ENCODE measurements at regions not wholly inside any gene's neighbourhood (a gene's known extent, or its start where the extent isn't known, plus 50 kb on each side); places are given as distances from the start of the nearest gene placed in this dataset.

DNA sequence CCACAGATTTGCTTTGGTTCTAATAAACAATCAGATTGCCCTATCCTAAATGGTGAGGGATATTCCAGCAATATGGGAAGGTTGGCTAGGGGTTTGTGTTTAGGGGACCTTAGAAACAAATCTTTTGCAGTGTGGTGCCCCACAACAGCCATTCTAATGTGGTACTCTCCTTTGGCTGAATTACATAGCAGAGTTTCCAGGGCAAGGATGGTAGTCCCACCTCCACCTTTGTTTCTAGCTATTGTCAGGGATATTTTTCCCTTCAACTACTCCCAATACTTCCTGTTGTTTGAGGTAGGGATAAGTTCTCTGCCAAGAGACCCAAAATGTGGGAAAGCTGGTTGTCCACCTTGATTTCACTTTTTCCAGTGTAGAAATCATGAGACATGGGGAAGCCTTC, 494.7 kb upstream of the CHORDC1 start:
- TF ChIP-seq CTCF (IDR thresholded peaks at IDR 0.05), result no peak
- no peak for TF ChIP-seq POLR2A (IDR thresholded peaks at IDR 0.05)
